GM21515 (cell line): ENCODE measurements at regions not wholly inside any gene's neighbourhood (a gene's known extent, or its start where the extent isn't known, plus 50 kb on each side); places are given as distances from the start of the nearest gene placed in this dataset.
"Not testable (repeated sequence)": the region's sequence is repeated elsewhere in the genome, so short reads cannot be mapped to it uniquely, and the experiment has no call there.

ENCODE experiments used
- ATAC-seq: cut with Tn5 transposase; IDR thresholded peaks from one replicate; pipeline ENCODE4 v1.9.1; 2021; ENCODE audit not compliant: unreplicated experiment

DNA sequence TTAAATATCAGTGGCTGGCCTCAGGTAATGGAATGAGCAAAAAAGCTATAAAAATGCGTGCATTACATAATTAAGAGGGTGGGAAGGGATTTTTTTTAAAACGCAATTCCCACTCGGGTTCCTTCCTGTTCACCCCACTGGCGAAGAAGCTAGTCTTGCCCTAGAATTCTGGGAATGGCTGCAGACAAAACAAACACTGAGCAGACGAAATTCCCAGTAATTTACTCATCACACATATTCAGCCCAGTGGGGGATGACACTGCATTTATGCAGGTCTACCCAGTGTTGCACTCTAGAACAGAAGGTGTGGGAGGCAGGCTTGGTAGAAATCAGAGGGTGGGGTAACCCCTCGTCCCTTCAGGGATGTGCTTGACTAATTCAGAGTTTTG lies 2695.0 kb upstream of the DEFB115 start:
- no peak for ATAC-seq

- not testable (repeated sequence) for ATAC-seq
These were observed 2694.5 kb upstream of the DEFB115 start for GRCh38 chr20:28562899-28563521.

DNA sequence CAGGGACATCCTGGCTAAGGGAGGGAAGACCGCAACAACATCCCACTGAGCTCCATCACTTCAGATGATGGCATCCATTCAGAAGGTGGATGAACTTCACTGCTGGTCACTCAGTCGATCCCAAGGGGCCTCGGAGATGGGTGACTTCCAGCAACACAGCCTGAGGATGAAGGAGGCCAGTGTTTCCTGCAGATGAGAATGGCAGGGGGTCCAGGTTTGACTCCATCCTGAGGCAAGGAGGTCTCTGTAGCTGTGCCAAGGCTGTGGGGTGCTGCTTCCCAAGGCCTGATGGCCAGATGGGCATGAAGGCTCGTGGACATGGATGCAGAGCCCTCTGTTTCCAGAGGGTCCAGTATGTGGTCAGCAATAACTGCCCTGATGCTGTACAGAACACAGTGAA lies 2693.4 kb upstream of the DEFB115 start:
- not testable (repeated sequence) for ATAC-seq

DNA sequence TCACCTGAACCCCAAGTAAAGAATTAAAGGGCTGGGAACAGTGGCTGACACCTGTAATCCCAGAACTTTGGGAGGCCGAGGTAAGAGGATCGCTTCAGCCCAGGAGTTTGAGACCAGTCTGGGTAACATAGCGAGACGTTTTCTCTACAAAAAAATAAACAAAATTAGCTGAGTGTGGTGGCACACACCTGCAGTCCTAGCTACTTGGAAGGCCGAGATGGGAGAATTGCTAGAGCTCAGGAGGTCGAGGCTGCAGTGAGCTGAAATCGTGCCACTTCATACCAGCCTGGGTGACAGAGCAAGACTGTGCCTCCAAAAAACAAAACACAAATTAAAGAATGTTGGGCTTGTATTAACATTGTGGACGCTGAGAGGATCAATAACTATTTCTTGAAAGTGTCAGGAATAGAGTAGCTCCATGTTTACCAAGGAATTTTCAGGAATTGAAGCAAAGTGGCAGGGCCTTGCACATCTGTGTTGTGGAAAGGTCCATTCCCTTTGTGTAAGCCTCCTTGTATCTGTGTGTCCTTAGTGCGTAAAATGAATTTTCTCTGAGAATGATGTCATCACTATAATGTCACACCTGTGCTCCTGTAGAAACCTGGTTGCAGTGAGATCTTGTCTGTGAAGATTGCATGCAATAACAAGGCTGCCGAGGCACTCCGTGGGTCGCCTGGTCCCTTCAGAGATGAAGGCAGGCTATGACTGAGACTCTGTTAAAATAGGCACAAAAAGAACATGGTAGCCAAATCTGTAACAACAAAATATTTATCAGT lies 2692.6 kb upstream of the DEFB115 start:
- ATAC-seq = not testable (repeated sequence)

GRCh38 chr20:28575991-28576390 lies 2681.5 kb upstream of the DEFB115 start:
- ATAC-seq = not testable (repeated sequence)

DNA sequence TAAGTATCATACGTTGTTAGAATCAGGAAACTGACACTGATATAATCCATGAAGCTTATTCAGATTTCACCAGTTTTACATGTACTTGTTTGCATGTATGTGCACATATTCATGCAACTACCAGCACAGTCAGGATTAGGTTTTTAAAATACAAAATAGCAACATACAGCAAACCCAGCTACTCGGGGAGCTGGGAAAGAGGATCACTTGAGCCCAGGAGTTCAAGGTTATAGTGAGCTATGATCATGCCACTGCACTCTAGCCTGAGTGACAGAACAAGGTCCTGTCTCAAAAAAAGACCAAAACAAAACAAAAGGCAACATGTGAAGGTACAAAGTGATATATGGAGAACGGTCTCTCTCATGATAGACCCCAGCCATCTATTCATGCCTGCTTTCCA lies 2665.8 kb upstream of the DEFB115 start:
- ATAC-seq = not testable (repeated sequence)

DNA sequence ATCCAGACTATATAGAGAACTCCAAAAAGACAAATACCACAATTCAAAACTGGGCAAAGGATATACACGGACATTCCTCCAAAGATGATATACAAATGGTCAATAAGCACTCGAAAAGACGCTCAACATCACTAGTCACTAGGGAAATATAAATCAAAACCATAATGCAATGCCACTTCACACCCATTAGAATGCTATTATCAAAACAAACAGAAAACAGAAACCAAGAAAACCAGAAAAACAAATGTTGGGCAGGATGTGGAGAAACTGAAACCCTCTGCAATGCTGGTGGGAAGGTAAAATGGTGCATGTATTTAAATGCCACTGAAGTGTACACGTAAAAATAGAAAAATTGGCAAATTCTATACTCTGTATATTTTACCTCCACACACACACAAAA lies 2664.1 kb upstream of the DEFB115 start:
- not testable (repeated sequence) for ATAC-seq

DNA sequence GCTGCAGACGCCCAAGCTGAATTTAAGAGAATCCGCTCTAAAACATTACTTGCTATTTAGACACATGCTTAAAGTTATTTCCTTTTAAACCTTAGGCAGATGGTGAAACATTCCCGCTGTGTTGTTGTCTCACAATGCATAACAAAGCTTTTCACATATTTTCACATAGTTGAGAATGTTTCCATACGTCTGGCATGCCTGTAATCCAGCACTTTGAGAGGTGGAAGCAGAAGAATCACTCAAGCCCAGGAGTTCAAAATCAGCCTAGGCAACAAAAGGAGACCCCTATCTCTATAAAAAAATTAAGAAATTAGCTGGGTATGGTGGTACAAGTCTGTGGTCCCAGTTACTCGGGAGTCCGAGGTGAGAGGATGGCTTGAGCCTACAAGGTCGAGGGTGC lies 2663.0 kb upstream of the DEFB115 start:
- not testable (repeated sequence) for ATAC-seq

- ATAC-seq = not testable (repeated sequence)
These were observed 2655.5 kb upstream of the DEFB115 start for GRCh38 chr20:28602006-28602402.

DNA sequence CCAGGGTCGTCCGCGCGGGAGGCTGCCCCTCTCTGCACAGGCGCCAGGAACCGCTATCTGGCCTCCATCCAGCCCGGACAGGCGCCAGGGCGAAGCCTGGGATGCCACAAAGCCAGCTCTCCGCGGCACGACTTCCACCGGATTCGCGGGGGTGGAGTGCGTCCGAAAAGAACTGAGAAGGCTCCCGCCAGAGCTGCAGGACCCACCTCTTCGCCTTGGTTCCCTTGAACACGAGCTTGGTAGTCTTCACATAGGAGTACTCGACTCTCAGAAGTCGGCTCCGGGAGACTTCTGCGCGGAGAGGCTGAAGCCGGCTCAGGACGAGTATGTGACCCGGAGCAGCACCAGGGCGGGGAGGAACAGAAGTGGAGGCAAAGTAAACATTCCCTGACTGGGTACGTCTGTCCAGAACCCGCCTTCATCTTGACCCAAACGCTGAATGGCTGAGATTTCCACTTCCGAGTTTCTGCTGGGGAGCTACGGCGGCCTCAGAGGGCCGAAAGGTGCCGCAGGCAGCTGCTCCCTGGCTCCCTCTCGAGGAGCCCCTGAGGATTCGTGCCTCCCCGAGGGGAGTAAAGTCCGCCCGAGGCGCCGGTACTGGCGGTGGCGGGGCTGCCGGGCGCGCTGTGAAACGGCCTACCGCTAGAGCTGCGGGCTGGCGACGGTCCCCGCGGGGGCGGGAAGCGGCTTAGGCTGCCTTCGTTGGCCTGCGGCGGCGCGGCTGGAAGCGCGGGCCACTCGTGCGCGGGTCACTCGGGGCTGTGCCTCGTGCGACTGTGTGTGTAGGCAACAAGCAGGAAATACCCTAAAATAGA lies 2654.9 kb upstream of the DEFB115 start:
- ATAC-seq = peak; percentile 100

DNA sequence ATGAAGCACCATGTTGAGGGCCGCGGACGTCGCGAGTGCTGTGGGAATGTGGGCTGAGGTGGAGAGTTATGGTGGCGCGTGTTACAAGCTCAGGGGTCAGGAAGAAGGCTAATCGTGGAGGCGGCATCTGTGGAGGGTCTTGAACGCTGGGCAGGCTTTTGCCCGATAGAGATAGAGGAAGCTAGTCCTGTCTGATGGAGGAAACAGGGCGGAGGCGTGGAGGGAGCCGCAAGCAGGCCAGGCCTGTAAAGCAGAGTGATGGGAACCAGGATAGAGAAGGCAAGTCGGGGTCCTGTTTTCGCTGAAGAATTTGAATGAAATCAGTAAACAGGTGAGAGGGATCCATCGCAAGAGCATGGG lies 2654.3 kb upstream of the DEFB115 start:
- ATAC-seq = not testable (repeated sequence)

DNA sequence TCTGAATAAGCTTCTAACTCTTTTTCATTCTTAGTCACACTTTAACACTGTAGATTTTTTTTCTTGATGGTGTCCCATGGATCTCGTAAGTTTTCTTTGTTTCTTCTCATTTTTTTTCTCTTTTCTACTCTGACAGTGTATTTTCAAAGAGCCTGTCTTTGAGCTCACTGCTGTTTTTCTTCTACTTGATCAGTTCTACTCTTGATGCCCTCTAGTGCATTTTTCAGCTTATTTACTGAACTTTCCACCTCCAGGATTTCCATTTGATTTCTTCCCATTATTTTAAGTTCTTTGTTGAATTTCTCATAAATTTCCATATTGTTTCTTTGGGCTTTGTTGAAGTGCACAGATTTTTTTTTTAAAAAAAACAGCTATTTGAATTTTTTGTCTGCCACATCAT lies 2641.1 kb upstream of the DEFB115 start:
- ATAC-seq = no peak

DNA sequence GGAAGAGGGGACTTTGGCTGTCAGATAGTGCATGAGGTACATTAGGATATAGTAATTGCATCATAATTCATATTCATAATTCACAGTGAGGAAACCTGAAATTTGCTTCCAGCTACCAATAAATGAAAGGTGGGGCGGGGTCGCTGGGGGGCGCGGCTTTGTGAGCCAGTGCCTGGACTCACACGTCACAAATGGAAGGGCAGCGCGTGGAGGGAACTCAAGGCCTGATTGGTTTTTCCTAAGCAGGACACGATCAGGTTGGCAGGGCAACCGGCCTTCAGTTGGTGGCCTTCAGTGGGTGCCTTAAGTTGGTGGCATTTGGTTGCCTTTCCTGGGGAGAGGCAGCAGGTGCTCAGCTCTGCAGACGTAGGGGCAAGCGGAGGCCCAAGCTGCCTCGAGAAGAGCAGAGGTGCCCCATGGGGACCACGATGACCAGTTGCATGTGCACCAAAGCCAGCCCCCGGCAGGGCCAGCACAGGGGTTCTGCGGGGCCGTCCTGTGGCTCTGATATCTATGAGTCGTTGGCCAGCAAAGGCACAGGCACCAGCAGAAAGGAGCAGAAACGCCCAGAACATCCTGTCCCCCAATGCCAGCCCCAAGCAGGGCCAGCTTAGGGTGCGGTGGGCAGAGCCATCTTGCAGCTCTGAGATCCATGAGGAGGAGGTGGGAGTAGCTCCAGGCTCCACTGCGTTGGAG lies 2637.4 kb upstream of the DEFB115 start:
- not testable (repeated sequence) for ATAC-seq

- ATAC-seq = not testable (repeated sequence)
These were observed 2632.4 kb upstream of the DEFB115 start for GRCh38 chr20:28625112-28625511.

- ATAC-seq = not testable (repeated sequence)
These were observed 2616.6 kb upstream of the DEFB115 start for GRCh38 chr20:28640831-28641230.
